BJ (cell line): ENCODE measurements at regions not wholly inside any gene's neighbourhood (a gene's known extent, or its start where the extent isn't known, plus 50 kb on each side); places are given as distances from the start of the nearest gene placed in this dataset.
"Not testable (repeated sequence)": the region's sequence is repeated elsewhere in the genome, so short reads cannot be mapped to it uniquely, and the experiment has no call there.

Source experiments
- CTCF ChIA-PET: fragments of 350-600 bp; formaldehyde crosslinking; extraction: SDS; loops from one replicate; lab custom pipeline; 2021; ENCODE audit warnings: antibody characterized with exemption, inconsistent platforms; lab: Yijun Ruan, JAX
- POLR2A ChIA-PET: fragments of 300-600 bp; sonication (Branson Sonifier 250); formaldehyde crosslinking; extraction: SDS; loops from one replicate; lab custom pipeline; 2021; ENCODE audit warnings: antibody characterized with exemption; lab: Charles Lee
- DNase-seq: peaks from one replicate; pipeline ENCODE4 v3.0.0-alpha.2; 2011; ENCODE audit warnings: low read depth
- H3K27me3 ChIP-seq: 2 replicates; pipeline ENCODE4 v1.6.0; 2011; ENCODE audit warnings: low read length; ENCODE audit not compliant: control insufficient read depth, insufficient read depth
- H3K36me3 ChIP-seq: 2 replicates; pipeline ENCODE4 v1.5.1; 2011; ENCODE audit warnings: low read length; ENCODE audit not compliant: control insufficient read depth, insufficient read depth
- H3K4me3 ChIP-seq: 2 replicates; pipeline ENCODE4 v1.5.1; 2011; ENCODE audit warnings: low read depth, mild to moderate bottlenecking, control low read depth, low read length
- CTCF ChIP-seq: IDR thresholded peaks from 2 replicates; pipeline ENCODE4 v1.5.1; 2011; ENCODE audit warnings: low read depth, mild to moderate bottlenecking, control low read depth, inconsistent platforms, low read length, moderate library complexity; ENCODE audit not compliant: insufficient read depth

GRCh38 chr5:32876791-32877190 lies 165.7 kb downstream of the NPR3 start:
- DNase-seq: no peak
- ChIA-PET CTCF (interaction anchor here (1.1 kb wide), 1 partner anchor 10 kb away, joined by 4 read pairs; no protein-coding TSS in a partner anchor), POLR2A (no interaction called here)
- Histone ChIP-seq H3K27me3 (no peaks in the 10 kb centered on the region), H3K36me3 (no peaks in the 10 kb centered on the region), H3K4me3 (no peak overlapping the region)
- TF ChIP-seq CTCF: no peak

GRCh38 chr5:32879364-32879763 lies 168.2 kb downstream of the NPR3 start:
- CTCF ChIA-PET, POLR2A ChIA-PET: not testable (repeated sequence)

GRCh38 chr5:32880796-32881195 lies 169.7 kb downstream of the NPR3 start:
- TF ChIP-seq CTCF: no peak
- ChIA-PET CTCF (no interaction called here), POLR2A (no interaction called here)
- DNase-seq: no peak
- Histone ChIP-seq H3K36me3 (no peaks in the 10 kb centered on the region), H3K4me3 (no peak overlapping the region), H3K27me3 (no peaks in the 10 kb centered on the region)

More at GRCh38 chr5:32879364-32879763, 168.2 kb downstream of the NPR3 start:
- not testable (repeated sequence) for H3K36me3 ChIP-seq, H3K27me3 ChIP-seq, H3K4me3 ChIP-seq, DNase-seq

GRCh38 chr5:32887390-32887789 lies 176.3 kb downstream of the NPR3 start:
- CTCF ChIA-PET: interaction anchor here (1.6 kb wide), 1 partner anchor 11 kb away, joined by 4 read pairs; no protein-coding TSS in a partner anchor
- Histone ChIP-seq H3K4me3 (no peak overlapping the region), H3K27me3 (no peaks in the 10 kb centered on the region), H3K36me3 (no peaks in the 10 kb centered on the region)
- POLR2A ChIA-PET: no interaction called here
- no peak for TF ChIP-seq CTCF
- DNase-seq: no peak

- Histone ChIP-seq H3K4me3 (no peak overlapping the region), H3K27me3 (no peaks in the 10 kb centered on the region), H3K36me3 (no peaks in the 10 kb centered on the region)
- ChIA-PET CTCF (interaction anchor here (0.6 to 1.9 kb wide), 2 partner anchors 136 to 180 kb away, joined by 5 to 7 read pairs; no protein-coding TSS in a partner anchor), POLR2A (no interaction called here)
- no peak for DNase-seq
- TF ChIP-seq CTCF: no peak
Observed at GRCh38 chr5:32889078-32889477, 178.0 kb downstream of the NPR3 start.

GRCh38 chr5:32903613-32904012 lies 192.5 kb downstream of the NPR3 start:
- Histone ChIP-seq H3K4me3 (no peak overlapping the region), H3K27me3 (no peaks in the 10 kb centered on the region), H3K36me3 (no peaks in the 10 kb centered on the region)
- TF ChIP-seq CTCF: no peak
- no peak for DNase-seq
- ChIA-PET POLR2A (no interaction called here), CTCF (no interaction called here)
